A549 (cell line): ENCODE measurements at regions not wholly inside any gene's neighbourhood (a gene's known extent, or its start where the extent isn't known, plus 50 kb on each side); places are given as distances from the start of the nearest gene placed in this dataset.
A peak's percentile ranks its signal among the peaks of the same experiment; 100 is the strongest.

Experiments used
- ATAC-seq, 2 experiments: fragments of 200-7000 bp in 1 of 2; fragments of >200 bp in 1 of 2; cut with Nextera tagmentation in 1 of 2; cut with Tn5 transposase in 1 of 2; 3 replicates each; pipeline versions ENCODE4 v1.8.0 to v1.9.1; 2018 to 2020; ENCODE audit warnings: mild to moderate bottlenecking in 1 of 2, moderate library complexity in 1 of 2
- CTCF ChIA-PET: fragments of 300-600 bp; sonication (Branson Sonifier 250); formaldehyde crosslinking; extraction: SDS; loops from one replicate; lab custom pipeline; 2021; ENCODE audit warnings: antibody characterized with exemption, inconsistent platforms; lab: Yijun Ruan, JAX
- POLR2A ChIA-PET: fragments of 350-600 bp; formaldehyde crosslinking; extraction: SDS; loops from one replicate; lab custom pipeline; 2021; ENCODE audit warnings: antibody characterized with exemption, inconsistent platforms; lab: Yijun Ruan, JAX
- DNase-seq, 2 experiments: peaks; one replicate each; pipeline versions ENCODE4 v3.0.0 to v3.0.0-alpha.2; 2011 to 2016; ENCODE audit warnings: low read depth in 1 of 2, low spot score in 1 of 2
- FAIRE-seq: peaks from 2 replicates; lab custom pipeline; 2011; peaks lifted over from hg19 to GRCh38; lab: Jason Lieb, UNC
- H3K27ac ChIP-seq, 2 experiments: fragments of >200 bp; sonication (Bioruptor Twin); formaldehyde crosslinking; 3 replicates each; pipeline ENCODE4 v1.5.1; 2016 to 2017
- H3K4me1 ChIP-seq: fragments of >200 bp; sonication (Bioruptor Twin); formaldehyde crosslinking; 3 replicates; pipeline ENCODE4 v1.6.1; 2016
- H3K4me2 ChIP-seq: fragments of >200 bp; sonication (Bioruptor Twin); formaldehyde crosslinking; 3 replicates; pipeline ENCODE4 v1.6.1; 2016
- H3K4me3 ChIP-seq: fragments of >200 bp; sonication (Bioruptor Twin); formaldehyde crosslinking; 3 replicates; pipeline ENCODE4 v1.5.1; 2016
- H3K9me3 ChIP-seq: fragments of >200 bp; sonication (Bioruptor Twin); formaldehyde crosslinking; 3 replicates; pipeline ENCODE4 v1.6.1; 2016
- CBX2 ChIP-seq: fragments of 200-600 bp; sonication (generic); IDR thresholded peaks from 2 replicates; pipeline ENCODE4 v1.6.1; 2016; ENCODE audit warnings: low read depth, mild to moderate bottlenecking, borderline replicate concordance
- CEBPB ChIP-seq, 2 experiments: fragments of >200 bp in 1 of 2; sonication (Bioruptor Twin) in 1 of 2; formaldehyde crosslinking in 1 of 2; IDR thresholded peaks; 2 replicates each; pipeline ENCODE4 v1.6.1; 2012 to 2016
- CHD2 ChIP-seq: fragments of 150-350 bp; IDR thresholded peaks from 2 replicates; pipeline ENCODE4 v1.6.1; 2014; ENCODE audit warnings: low read length; ENCODE audit not compliant: partially characterized antibody
- EHF ChIP-seq: fragments of 250-450 bp; sonication (Bioruptor Pico); IDR thresholded peaks from 2 replicates; pipeline ENCODE4 v1.5.0; 2020; ENCODE audit warnings: mild to moderate bottlenecking
- EP300 ChIP-seq, 2 experiments: fragments of >200 bp; sonication (Bioruptor Twin); formaldehyde crosslinking; IDR thresholded peaks; 2 replicates in 1 of 2; 3 replicates in 1 of 2; pipeline ENCODE4 v1.6.1; 2016 to 2017
- ESRRA ChIP-seq: fragments of 150-350 bp; IDR thresholded peaks from 2 replicates; pipeline ENCODE4 v1.6.1; 2014; ENCODE audit warnings: mild to moderate bottlenecking, low read length, borderline replicate concordance
- FOSB ChIP-seq: fragments of 250-450 bp; sonication (Bioruptor Pico); IDR thresholded peaks from 2 replicates; pipeline ENCODE4 v1.5.0; 2020; ENCODE audit warnings: mild to moderate bottlenecking, moderate library complexity
- HDAC2 ChIP-seq: fragments of 200-600 bp; sonication (generic); IDR thresholded peaks from 2 replicates; pipeline ENCODE4 v1.6.1; 2016
- HEYL ChIP-seq: fragments of 250-450 bp; sonication (Bioruptor Pico); IDR thresholded peaks from 2 replicates; pipeline ENCODE4 v1.8.0; 2021; ENCODE audit warnings: mild to moderate bottlenecking, moderate library complexity
- HOXB13 ChIP-seq: fragments of 250-450 bp; sonication (Bioruptor Pico); IDR thresholded peaks from 2 replicates; pipeline ENCODE4 v1.5.0; 2020; ENCODE audit warnings: low read depth, mild to moderate bottlenecking, moderate library complexity
- HOXB5 ChIP-seq: fragments of 250-450 bp; sonication (Bioruptor Pico); IDR thresholded peaks from 2 replicates; pipeline ENCODE4 v1.5.0; 2020; ENCODE audit warnings: mild to moderate bottlenecking, moderate library complexity
- JUNB ChIP-seq: fragments of >200 bp; sonication (Bioruptor Twin); formaldehyde crosslinking; IDR thresholded peaks from 2 replicates; pipeline ENCODE4 v1.6.1; 2016
- MAFK ChIP-seq: fragments of 450-650 bp; IDR thresholded peaks from 2 replicates; pipeline ENCODE4 v1.6.1; 2014; ENCODE audit not compliant: partially characterized antibody
- MYC ChIP-seq: IDR thresholded peaks from 2 replicates; pipeline ENCODE4 v1.6.1; 2012; ENCODE audit warnings: mild to moderate bottlenecking, inconsistent platforms, low read length, improper control_type of control experiment, borderline replicate concordance
- NR3C1 ChIP-seq: fragments of >200 bp; sonication (Bioruptor Twin); formaldehyde crosslinking; IDR thresholded peaks from 3 replicates; pipeline ENCODE4 v1.6.1; 2017
- POLR2AphosphoS2 ChIP-seq: conservative IDR thresholded peaks from 2 replicates; pipeline ENCODE4 v1.6.1; 2012; ENCODE audit warnings: low read length, improper control_type of control experiment, inconsistent platforms
- RCOR1 ChIP-seq: fragments of 150-350 bp; IDR thresholded peaks from 2 replicates; pipeline ENCODE4 v1.6.1; 2014; ENCODE audit warnings: antibody characterized with exemption, low read length, low read depth
- RFX5 ChIP-seq: fragments of 450-650 bp; IDR thresholded peaks from 2 replicates; pipeline ENCODE4 v1.7.1; 2014; ENCODE audit warnings: antibody characterized with exemption, mild to moderate bottlenecking, moderate library complexity
- RNF2 ChIP-seq: fragments of 200-600 bp; sonication (generic); IDR thresholded peaks from 2 replicates; pipeline ENCODE4 v1.6.1; 2016; ENCODE audit warnings: low read depth, mild to moderate bottlenecking, antibody characterized with exemption, moderate library complexity, borderline replicate concordance
- ZFP36 ChIP-seq: fragments of 450-650 bp; IDR thresholded peaks from 2 replicates; pipeline ENCODE4 v1.6.1; 2014; ENCODE audit warnings: borderline replicate concordance; ENCODE audit not compliant: partially characterized antibody
- ZNF302 ChIP-seq: fragments of 250-450 bp; sonication (Bioruptor Pico); IDR thresholded peaks from 2 replicates; pipeline ENCODE4 v1.9.0; 2021; ENCODE audit warnings: inconsistent platforms, mild to moderate bottlenecking, moderate library complexity
- WGBS: methylation state at CpG from one replicate; pipeline ENCODE4 v1.1.6; 2017; ENCODE audit errors: missing lambda C conversion rate; 5-methylcytosine and 5-hydroxymethylcytosine counted together
- TF ChIP-seq, protein P1 (sequence below): fragments of >200 bp; sonication (Bioruptor Twin); formaldehyde crosslinking; IDR thresholded peaks from 3 replicates; pipeline ENCODE4 v1.6.1; 2016
- TF ChIP-seq, protein P2 (sequence below): fragments of 250-450 bp; sonication (Bioruptor Pico); IDR thresholded peaks from 2 replicates; pipeline ENCODE4 v1.5.0; 2020; ENCODE audit warnings: low read depth, mild to moderate bottlenecking, moderate library complexity
- TF ChIP-seq, protein P3 (sequence below): IDR thresholded peaks from 2 replicates; pipeline ENCODE4 v1.6.1; 2012; ENCODE audit warnings: low read depth, borderline replicate concordance
- TF ChIP-seq, protein P4 (sequence below): fragments of >200 bp; sonication (Bioruptor Twin); formaldehyde crosslinking; IDR thresholded peaks from 3 replicates; pipeline ENCODE4 v1.5.1; 2016
- TF ChIP-seq, protein P5 (sequence below): IDR thresholded peaks from 2 replicates; pipeline ENCODE4 v1.6.1; 2012

DNA sequence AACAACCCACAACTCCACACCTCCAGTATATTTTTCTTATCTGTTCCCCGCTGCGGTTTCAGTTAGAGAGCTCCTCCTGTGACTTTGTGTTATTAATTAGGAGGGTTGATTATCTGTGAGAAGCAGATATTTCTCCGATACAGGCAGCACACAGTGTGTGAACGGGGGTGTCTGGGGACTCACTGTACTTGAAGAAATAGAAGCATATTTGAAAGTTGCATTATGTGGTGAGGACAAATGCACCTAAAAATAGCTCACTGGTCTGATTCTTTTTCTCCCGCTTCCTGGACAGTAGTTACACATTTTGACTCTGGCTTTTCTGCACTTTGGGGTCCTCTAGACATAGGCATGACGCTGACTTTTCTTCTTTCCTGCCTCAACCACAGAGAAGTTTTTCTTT lies 277.7 kb downstream of the VRK1 start:
- ATAC-seq (no peak), DNase-seq (no peak), FAIRE-seq (no peak)
- Histone ChIP-seq H3K4me2 (no peak overlapping the region), H3K4me1 (no peaks in the 10 kb centered on the region), H3K4me3 (no peak overlapping the region), H3K9me3 (no peaks in the 10 kb centered on the region), H3K27ac (no peak overlapping the region)
- ChIA-PET CTCF (no interaction called here), POLR2A (no interaction called here)
- TF ChIP-seq FOSB (CRISPR knock-in tag), result no peak
- TF ChIP-seq ESRRA, result no peak
- TF ChIP-seq HOXB5 (CRISPR knock-in tag), result no peak
- TF ChIP-seq CBX2, result no peak
- no peak for TF ChIP-seq RCOR1
- no peak for TF ChIP-seq HDAC2
- TF ChIP-seq RFX5, result no peak
- TF ChIP-seq, protein P1, sequence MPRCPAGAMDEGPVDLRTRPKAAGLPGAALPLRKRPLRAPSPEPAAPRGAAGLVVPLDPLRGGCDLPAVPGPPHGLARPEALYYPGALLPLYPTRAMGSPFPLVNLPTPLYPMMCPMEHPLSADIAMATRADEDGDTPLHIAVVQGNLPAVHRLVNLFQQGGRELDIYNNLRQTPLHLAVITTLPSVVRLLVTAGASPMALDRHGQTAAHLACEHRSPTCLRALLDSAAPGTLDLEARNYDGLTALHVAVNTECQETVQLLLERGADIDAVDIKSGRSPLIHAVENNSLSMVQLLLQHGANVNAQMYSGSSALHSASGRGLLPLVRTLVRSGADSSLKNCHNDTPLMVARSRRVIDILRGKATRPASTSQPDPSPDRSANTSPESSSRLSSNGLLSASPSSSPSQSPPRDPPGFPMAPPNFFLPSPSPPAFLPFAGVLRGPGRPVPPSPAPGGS, result no peak
- TF ChIP-seq, protein P2, sequence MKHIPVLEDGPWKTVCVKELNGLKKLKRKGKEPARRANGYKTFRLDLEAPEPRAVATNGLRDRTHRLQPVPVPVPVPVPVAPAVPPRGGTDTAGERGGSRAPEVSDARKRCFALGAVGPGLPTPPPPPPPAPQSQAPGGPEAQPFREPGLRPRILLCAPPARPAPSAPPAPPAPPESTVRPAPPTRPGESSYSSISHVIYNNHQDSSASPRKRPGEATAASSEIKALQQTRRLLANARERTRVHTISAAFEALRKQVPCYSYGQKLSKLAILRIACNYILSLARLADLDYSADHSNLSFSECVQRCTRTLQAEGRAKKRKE (CRISPR knock-in tag), result no peak
- 31% methylated on average over 6 of the region's 6 CpGs for WGBS

DNA sequence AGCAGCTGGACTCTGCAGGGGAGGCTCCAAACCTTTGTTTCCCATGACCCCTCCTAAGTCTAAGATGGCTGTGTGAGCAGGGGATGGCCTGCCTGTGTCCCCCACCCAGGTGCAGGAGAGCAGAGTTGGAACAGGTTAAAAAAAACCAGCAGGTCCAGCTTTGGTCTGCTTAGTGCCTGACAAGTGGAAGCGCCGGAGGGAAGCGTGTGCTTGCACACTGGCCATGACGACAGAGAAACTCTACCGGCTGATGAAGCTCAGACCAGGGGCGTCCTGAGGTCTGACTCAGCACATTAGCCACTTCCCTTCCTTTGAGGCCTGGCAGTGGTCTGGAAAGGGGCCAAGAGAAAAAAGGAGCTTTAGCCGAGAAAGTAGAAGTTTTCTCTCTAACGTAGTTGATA lies 280.1 kb downstream of the VRK1 start:
- H3K4me3 ChIP-seq, result no peak overlapping the region
- ATAC-seq (no peak; a peak in 1 of 6 replicates), FAIRE-seq (no peak), DNase-seq (peak in 1 of 2 experiments; percentile 19)
- TF ChIP-seq MAFK, result peak; percentile 65
- TF ChIP-seq, protein P3, sequence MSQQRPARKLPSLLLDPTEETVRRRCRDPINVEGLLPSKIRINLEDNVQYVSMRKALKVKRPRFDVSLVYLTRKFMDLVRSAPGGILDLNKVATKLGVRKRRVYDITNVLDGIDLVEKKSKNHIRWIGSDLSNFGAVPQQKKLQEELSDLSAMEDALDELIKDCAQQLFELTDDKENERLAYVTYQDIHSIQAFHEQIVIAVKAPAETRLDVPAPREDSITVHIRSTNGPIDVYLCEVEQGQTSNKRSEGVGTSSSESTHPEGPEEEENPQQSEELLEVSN, result no peak
- no peak overlapping the region for H3K4me2 ChIP-seq
- ChIA-PET CTCF (no interaction called here), POLR2A (no interaction called here)
- H3K27ac ChIP-seq, result 0 out of 6 replicates have a peak overlapping the region, but pooled peaks of 1 of the 2 experiments have one; percentile 42
- H3K9me3 ChIP-seq, result no peaks in the 10 kb centered on the region
- H3K4me1 ChIP-seq, result no peaks in the 10 kb centered on the region
- 46% methylated on average over 8 of the region's 8 CpGs for WGBS

DNA sequence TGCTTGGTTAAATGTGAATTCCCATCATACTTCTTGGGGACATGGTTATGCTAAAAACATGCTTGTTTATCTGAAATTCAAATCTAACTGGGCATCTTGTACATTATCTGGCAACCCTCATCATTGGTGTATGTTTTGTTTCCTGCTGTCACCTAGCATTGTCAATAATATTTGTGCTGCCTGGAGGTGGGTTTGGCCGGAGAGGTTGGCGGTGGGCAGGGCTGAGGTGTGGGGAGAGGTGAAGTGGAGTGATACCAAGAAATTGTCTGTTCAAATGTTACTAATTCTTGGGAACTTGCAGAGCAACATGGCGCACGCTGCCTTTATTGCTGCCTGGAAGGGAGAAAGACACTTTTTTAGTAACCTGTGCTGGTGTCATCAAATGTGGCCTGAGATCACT lies 280.5 kb downstream of the VRK1 start:
- POLR2A ChIA-PET, result no interaction called here
- H3K9me3 ChIP-seq, result no peaks in the 10 kb centered on the region
- 64% methylated on average over 4 of the region's 4 CpGs for WGBS
- H3K4me1 ChIP-seq, result no peaks in the 10 kb centered on the region
- no peak overlapping the region for H3K4me3 ChIP-seq
- no peak overlapping the region for H3K4me2 ChIP-seq
- no peak overlapping the region for H3K27ac ChIP-seq
- CTCF ChIA-PET, result no interaction called here
- TF ChIP-seq RFX5, result no peak
- TF ChIP-seq CHD2, result no peak
- no peak for TF ChIP-seq HEYL (CRISPR knock-in tag)
- no peak for TF ChIP-seq JUNB
- no peak for TF ChIP-seq POLR2AphosphoS2
- no peak for TF ChIP-seq RCOR1
- TF ChIP-seq NR3C1, result no peak
- TF ChIP-seq, protein P4, sequence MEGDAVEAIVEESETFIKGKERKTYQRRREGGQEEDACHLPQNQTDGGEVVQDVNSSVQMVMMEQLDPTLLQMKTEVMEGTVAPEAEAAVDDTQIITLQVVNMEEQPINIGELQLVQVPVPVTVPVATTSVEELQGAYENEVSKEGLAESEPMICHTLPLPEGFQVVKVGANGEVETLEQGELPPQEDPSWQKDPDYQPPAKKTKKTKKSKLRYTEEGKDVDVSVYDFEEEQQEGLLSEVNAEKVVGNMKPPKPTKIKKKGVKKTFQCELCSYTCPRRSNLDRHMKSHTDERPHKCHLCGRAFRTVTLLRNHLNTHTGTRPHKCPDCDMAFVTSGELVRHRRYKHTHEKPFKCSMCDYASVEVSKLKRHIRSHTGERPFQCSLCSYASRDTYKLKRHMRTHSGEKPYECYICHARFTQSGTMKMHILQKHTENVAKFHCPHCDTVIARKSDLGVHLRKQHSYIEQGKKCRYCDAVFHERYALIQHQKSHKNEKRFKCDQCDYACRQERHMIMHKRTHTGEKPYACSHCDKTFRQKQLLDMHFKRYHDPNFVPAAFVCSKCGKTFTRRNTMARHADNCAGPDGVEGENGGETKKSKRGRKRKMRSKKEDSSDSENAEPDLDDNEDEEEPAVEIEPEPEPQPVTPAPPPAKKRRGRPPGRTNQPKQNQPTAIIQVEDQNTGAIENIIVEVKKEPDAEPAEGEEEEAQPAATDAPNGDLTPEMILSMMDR, result no peak
- TF ChIP-seq EP300 (IDR thresholded peaks at IDR 0.05), result no peak
- no peak for TF ChIP-seq HOXB5 (CRISPR knock-in tag)
- TF ChIP-seq ZNF302, result no peak
- no peak for TF ChIP-seq MAFK
- no peak for TF ChIP-seq MYC
- TF ChIP-seq, protein P5, sequence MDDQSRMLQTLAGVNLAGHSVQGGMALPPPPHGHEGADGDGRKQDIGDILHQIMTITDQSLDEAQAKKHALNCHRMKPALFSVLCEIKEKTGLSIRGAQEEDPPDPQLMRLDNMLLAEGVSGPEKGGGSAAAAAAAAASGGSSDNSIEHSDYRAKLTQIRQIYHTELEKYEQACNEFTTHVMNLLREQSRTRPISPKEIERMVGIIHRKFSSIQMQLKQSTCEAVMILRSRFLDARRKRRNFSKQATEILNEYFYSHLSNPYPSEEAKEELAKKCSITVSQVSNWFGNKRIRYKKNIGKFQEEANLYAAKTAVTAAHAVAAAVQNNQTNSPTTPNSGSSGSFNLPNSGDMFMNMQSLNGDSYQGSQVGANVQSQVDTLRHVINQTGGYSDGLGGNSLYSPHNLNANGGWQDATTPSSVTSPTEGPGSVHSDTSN, result no peak
- no peak for TF ChIP-seq EHF
- TF ChIP-seq RNF2, result no peak
- TF ChIP-seq ZFP36, result no peak
- no peak for TF ChIP-seq CBX2
- TF ChIP-seq HOXB13 (CRISPR knock-in tag), result no peak
- TF ChIP-seq CEBPB (IDR thresholded peaks at IDR 0.05), result no peak
- FAIRE-seq, result no peak
- DNase-seq, result no peak
- no peak for ATAC-seq
